Left ventricle myocardium inferior (tissue), 1 donor: ENCODE measurements at regions not wholly inside any gene's neighbourhood (a gene's known extent, or its start where the extent isn't known, plus 50 kb on each side); places are given as distances from the start of the nearest gene placed in this dataset.

Experiments used
- DNase-seq: peaks from one replicate; pipeline ENCODE4 v3.0.0-alpha.2; 2020
- H3K27ac ChIP-seq: fragments of 200-600 bp; replicated peaks from 2 replicates; pipeline ENCODE4 v1.8.0; 2021
- H3K27me3 ChIP-seq: fragments of 200-600 bp; 2 replicates; pipeline ENCODE4 v1.8.0; 2021; ENCODE audit warnings: low read depth
- H3K36me3 ChIP-seq: fragments of 200-600 bp; 2 replicates; pipeline ENCODE4 v1.8.0; 2021
- H3K4me1 ChIP-seq: fragments of 200-600 bp; 2 replicates; pipeline ENCODE4 v1.8.0; 2021
- H3K4me3 ChIP-seq: fragments of 200-600 bp; 2 replicates; pipeline ENCODE4 v1.8.0; 2021; ENCODE audit warnings: mild to moderate bottlenecking, moderate library complexity
- H3K9me3 ChIP-seq: fragments of 200-600 bp; replicated peaks from 2 replicates; pipeline ENCODE4 v1.8.0; 2021
- intact Hi-C: fragments of 100-400 bp; cut with micrococcal nuclease; formaldehyde crosslinking; loops from one replicate; pipeline ENCODE4 v1.11.0; 2022
- TF ChIP-seq, protein P1 (sequence below): fragments of 200-600 bp; IDR thresholded peaks from 2 replicates; pipeline ENCODE4 v1.8.0; 2021; ENCODE audit warnings: antibody characterized with exemption, mild to moderate bottlenecking, borderline replicate concordance
- donor health status: DM: no; HTN: yes; CAD: no; lungs with severe emphysema.

DNA sequence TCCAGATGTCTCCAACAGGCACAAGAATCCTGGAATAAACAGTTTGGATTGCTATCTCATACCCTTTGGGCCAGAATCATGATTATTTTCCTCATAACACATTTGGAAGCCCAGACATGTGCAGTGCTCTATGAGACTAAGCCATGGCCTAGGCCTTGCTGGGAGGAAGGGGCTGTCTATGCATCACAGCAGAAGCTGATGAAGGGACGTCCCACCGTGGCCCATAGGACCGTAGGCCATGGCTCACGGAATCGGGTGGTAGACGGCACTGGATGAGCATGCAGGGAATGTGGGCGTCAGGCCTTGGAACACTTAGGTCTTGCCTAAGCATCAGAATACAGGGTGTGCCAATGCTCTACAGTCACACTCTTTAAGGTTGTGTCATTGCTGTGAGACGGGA lies 283.8 kb upstream of the TSHZ3 start:
- no peaks in the 10 kb centered on the region for H3K4me1 ChIP-seq
- H3K4me3 ChIP-seq: no peak overlapping the region
- TF ChIP-seq, protein P1, sequence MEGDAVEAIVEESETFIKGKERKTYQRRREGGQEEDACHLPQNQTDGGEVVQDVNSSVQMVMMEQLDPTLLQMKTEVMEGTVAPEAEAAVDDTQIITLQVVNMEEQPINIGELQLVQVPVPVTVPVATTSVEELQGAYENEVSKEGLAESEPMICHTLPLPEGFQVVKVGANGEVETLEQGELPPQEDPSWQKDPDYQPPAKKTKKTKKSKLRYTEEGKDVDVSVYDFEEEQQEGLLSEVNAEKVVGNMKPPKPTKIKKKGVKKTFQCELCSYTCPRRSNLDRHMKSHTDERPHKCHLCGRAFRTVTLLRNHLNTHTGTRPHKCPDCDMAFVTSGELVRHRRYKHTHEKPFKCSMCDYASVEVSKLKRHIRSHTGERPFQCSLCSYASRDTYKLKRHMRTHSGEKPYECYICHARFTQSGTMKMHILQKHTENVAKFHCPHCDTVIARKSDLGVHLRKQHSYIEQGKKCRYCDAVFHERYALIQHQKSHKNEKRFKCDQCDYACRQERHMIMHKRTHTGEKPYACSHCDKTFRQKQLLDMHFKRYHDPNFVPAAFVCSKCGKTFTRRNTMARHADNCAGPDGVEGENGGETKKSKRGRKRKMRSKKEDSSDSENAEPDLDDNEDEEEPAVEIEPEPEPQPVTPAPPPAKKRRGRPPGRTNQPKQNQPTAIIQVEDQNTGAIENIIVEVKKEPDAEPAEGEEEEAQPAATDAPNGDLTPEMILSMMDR: no peak
- no peaks in the 10 kb centered on the region for H3K36me3 ChIP-seq
- intact Hi-C loops: no loop called here
- no peak for DNase-seq
- no peaks in the 10 kb centered on the region for H3K9me3 ChIP-seq
- H3K27ac ChIP-seq: no peak overlapping the region
- H3K27me3 ChIP-seq: peaks cover 33% of the 10 kb centered on the region

DNA sequence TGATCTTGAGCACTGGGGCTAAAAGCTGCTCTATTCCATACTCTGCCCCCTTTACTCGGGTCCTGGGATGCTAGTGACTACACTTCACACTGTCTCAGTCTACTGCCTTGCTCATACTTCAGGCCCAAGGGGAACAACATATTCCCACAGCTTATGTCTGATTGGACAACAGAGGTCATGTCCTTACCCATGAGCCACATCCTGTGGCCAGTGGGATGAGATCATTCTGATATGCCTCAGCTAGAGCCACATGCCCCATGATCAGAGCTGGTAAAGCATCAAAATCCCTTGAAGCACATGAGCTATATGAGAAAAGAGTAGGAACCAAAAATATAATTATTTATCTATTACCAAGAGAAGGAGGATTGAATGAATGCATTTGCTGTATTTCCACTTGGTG lies 290.1 kb upstream of the TSHZ3 start:
- Histone ChIP-seq H3K4me1 (no peaks in the 10 kb centered on the region), H3K9me3 (no peaks in the 10 kb centered on the region), H3K27ac (no peak overlapping the region), H3K4me3 (no peak overlapping the region), H3K36me3 (no peaks in the 10 kb centered on the region), H3K27me3 (peaks cover 34% of the 10 kb centered on the region)
- no peak for DNase-seq
- TF ChIP-seq, protein P1: no peak
- intact Hi-C loops: no loop called here

DNA sequence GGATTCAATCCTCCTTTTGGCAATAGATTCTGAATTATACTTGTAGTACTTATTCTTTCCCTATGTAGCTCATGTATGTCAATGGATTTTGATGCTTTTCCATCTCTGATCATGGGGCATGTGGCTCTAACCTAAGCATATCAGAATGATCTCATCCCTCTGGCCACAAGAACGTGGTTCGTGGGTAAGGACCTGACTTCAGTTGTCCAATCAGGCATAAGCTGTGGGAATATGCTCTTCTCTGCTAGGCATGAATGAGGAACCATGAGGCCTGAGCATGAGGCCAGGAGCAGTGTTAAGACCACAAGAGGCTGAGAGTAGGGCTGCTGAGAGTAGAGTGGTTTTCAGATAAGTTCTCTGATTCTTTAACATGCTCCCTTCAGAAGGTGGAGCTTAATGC lies 292.4 kb upstream of the TSHZ3 start:
- H3K4me3 ChIP-seq: no peak overlapping the region
- no peak for DNase-seq
- H3K36me3 ChIP-seq: no peaks in the 10 kb centered on the region
- H3K27me3 ChIP-seq: peaks cover 38% of the 10 kb centered on the region
- TF ChIP-seq, protein P1: no peak
- H3K4me1 ChIP-seq: no peaks in the 10 kb centered on the region
- H3K9me3 ChIP-seq: peaks cover 16% of the 10 kb centered on the region
- intact Hi-C loops: no loop called here
- H3K27ac ChIP-seq: no peak overlapping the region

DNA sequence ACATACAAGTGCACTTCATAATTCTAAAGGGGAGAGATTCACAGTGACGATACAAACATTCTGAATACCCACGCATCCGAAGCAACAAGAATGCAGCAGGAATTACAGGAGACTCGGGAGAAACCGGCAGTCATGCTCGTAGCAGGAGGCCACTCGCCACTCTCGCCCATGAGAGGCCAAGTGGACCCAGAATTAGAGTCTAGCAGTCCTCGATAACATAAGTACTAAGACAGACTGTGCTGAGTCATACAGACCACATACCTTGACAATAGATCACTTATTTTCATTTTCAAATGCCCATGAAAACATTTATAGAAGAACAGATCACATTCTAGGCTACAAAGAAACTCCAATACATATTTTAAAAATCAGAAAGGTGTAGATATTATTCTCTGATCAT lies 299.1 kb upstream of the TSHZ3 start:
- DNase-seq: no peak
- Histone ChIP-seq H3K27me3 (peaks cover 12% of the 10 kb centered on the region), H3K4me1 (no peaks in the 10 kb centered on the region), H3K4me3 (no peak overlapping the region), H3K27ac (no peak overlapping the region), H3K36me3 (no peaks in the 10 kb centered on the region), H3K9me3 (peaks cover 16% of the 10 kb centered on the region)
- TF ChIP-seq, protein P1: no peak
- intact Hi-C loops: no loop called here

DNA sequence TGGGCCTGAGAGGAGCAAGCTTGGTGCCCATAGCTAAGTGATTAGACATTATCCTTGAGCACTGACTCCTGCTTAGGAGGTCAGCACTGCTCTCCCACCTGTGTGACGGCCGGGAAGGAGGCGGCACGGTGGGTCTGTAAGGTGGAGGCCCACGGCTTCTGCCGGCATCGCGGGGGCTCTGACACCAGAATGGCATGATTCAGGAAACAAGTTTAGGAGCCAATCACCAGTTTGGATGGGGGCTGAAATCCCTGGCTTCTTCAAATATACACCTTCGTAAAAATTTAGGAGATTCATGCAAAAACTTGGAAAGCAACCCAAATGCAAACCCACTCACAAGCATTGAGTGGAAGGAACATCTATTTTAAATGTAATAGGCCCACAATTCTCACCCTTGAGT lies 307.3 kb upstream of the TSHZ3 start:
- Histone ChIP-seq H3K9me3 (no peaks in the 10 kb centered on the region), H3K27ac (no peak overlapping the region), H3K27me3 (peaks cover 47% of the 10 kb centered on the region), H3K36me3 (no peaks in the 10 kb centered on the region), H3K4me3 (no peak overlapping the region), H3K4me1 (no peaks in the 10 kb centered on the region)
- no peak for DNase-seq
- TF ChIP-seq, protein P1: no peak
- intact Hi-C loops: no loop called here
